ENCODE measurements at regions not wholly inside any gene's neighbourhood (a gene's known extent, or its start where the extent isn't known, plus 50 kb on each side); places are given as distances from the start of the nearest gene placed in this dataset.

DNA sequence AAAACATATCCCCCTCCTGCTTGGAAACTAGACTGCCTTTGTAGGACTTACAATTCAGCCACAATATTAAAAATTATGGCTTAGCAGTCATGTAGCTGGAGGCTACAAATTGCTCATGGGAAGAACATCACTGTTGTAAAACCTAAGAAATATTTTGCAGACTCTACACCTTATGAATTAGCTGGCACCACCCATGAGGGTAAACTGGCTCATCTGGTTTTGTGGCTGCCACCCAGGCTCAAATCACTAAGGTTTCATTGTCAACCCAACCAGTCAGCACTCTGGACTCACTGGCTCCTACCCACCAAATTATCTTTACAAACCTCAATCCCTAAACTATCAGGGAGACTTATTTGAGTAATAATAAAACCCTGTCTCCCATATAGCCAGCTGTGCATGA is 100.7 kb upstream of the OLFM3 start:
- Mint-ChIP-seq H3K4me3 (no peak overlapping the region), H3K27me3 (ENCODE audit: insufficient read depth) (no peaks in the 10 kb centered on the region), H3K27ac (no peak overlapping the region), H3K4me1 (ENCODE audit: low read depth) (no peaks in the 10 kb centered on the region), H3K36me3 (ENCODE audit: low read depth) (no peaks in the 10 kb centered on the region), H3K9me3 (peaks cover 30% of the 10 kb centered on the region)
- TF ChIP-seq, protein P1, sequence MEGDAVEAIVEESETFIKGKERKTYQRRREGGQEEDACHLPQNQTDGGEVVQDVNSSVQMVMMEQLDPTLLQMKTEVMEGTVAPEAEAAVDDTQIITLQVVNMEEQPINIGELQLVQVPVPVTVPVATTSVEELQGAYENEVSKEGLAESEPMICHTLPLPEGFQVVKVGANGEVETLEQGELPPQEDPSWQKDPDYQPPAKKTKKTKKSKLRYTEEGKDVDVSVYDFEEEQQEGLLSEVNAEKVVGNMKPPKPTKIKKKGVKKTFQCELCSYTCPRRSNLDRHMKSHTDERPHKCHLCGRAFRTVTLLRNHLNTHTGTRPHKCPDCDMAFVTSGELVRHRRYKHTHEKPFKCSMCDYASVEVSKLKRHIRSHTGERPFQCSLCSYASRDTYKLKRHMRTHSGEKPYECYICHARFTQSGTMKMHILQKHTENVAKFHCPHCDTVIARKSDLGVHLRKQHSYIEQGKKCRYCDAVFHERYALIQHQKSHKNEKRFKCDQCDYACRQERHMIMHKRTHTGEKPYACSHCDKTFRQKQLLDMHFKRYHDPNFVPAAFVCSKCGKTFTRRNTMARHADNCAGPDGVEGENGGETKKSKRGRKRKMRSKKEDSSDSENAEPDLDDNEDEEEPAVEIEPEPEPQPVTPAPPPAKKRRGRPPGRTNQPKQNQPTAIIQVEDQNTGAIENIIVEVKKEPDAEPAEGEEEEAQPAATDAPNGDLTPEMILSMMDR (IDR thresholded peaks at IDR 0.05), result no peak
- no peak for DNase-seq

DNA sequence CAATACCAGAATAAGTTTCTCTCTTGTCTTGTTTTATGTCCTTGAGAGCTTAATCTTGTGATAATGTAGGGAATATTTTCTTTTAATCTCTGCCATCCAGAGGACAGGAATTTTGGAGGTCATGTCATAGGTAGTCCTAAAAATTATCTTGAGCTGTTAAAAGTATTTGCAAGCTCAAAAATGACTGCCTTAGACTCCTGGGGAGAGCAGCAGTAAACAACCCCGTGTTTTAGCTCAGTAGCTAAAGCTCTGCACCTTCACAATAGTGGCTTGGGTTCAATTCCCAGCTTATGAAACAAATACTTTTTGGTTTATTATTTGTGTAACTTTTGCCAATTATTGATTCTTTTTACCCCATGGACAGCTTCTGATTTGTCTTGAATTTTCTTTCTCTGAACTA is 99.4 kb upstream of the OLFM3 start:
- TF ChIP-seq, protein P1 (IDR thresholded peaks at IDR 0.05), result no peak
- H3K36me3 Mint-ChIP-seq (ENCODE audit: low read depth), result no peaks in the 10 kb centered on the region
- peaks cover 27% of the 10 kb centered on the region for H3K9me3 Mint-ChIP-seq
- no peaks in the 10 kb centered on the region for H3K4me1 Mint-ChIP-seq (ENCODE audit: low read depth)
- no peaks in the 10 kb centered on the region for H3K27me3 Mint-ChIP-seq (ENCODE audit: insufficient read depth)
- no peak overlapping the region for H3K27ac Mint-ChIP-seq
- no peak overlapping the region for H3K4me3 Mint-ChIP-seq
- no peak for DNase-seq

DNA sequence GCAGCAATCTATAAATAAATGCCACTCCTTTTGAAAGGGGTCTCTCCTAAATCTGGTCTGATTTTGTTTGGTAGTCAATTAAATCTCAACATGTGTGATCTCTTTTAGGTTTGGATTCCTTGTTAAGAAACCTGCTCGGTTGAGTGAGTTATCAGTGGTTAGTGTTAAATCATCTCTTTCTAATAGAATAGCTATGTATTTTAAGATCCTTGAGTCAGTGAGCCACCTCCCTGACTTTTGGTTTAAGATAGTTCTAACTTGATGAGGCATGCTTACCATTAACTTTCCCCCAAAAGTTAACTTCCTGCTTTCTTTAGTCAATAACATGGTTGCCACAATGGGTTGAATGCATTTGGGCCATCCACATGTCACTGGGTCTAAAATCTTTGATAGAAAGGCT is 93.1 kb upstream of the OLFM3 start:
- TF ChIP-seq, protein P1 (IDR thresholded peaks at IDR 0.05), result no peak
- Mint-ChIP-seq H3K27ac (no peak overlapping the region), H3K36me3 (ENCODE audit: low read depth) (0 out of 2 replicates have a peak, but pooled peaks cover 5% of the 10 kb centered on the region), H3K4me3 (no peak overlapping the region), H3K27me3 (ENCODE audit: insufficient read depth) (no peaks in the 10 kb centered on the region), H3K4me1 (ENCODE audit: low read depth) (no peaks in the 10 kb centered on the region), H3K9me3 (peaks cover 14% of the 10 kb centered on the region; the same call in 1 of the 2 replicates)
- DNase-seq, result no peak

DNA sequence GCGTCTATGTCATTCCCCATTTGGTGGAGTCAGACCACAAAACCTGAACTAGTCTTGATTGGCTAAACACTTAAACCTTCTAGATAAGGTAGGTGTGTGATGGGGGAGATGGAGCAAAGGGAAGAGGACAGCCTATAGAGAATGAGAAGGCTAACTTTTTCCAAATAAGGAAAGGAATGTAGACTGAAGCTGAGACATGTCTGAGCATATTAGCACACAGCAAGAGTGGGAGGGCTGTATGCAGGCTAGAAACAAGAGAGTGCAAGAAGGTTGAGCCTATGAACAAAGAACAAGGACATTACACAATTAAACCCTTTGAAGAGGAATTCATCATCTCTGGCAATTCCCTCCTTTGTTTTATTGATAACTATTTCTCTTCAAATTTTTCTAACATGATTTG is 89.2 kb upstream of the OLFM3 start:
- peaks cover 18% of the 10 kb centered on the region; the same call in 1 of the 2 replicates for H3K9me3 Mint-ChIP-seq
- no peak overlapping the region for H3K27ac Mint-ChIP-seq
- H3K4me1 Mint-ChIP-seq (ENCODE audit: low read depth), result no peaks in the 10 kb centered on the region
- no peak overlapping the region for H3K4me3 Mint-ChIP-seq
- TF ChIP-seq, protein P1 (IDR thresholded peaks at IDR 0.05), result no peak
- DNase-seq, result no peak
- H3K27me3 Mint-ChIP-seq (ENCODE audit: insufficient read depth), result no peaks in the 10 kb centered on the region
- H3K36me3 Mint-ChIP-seq (ENCODE audit: low read depth), result 0 out of 2 replicates have a peak, but pooled peaks cover 5% of the 10 kb centered on the region

DNA sequence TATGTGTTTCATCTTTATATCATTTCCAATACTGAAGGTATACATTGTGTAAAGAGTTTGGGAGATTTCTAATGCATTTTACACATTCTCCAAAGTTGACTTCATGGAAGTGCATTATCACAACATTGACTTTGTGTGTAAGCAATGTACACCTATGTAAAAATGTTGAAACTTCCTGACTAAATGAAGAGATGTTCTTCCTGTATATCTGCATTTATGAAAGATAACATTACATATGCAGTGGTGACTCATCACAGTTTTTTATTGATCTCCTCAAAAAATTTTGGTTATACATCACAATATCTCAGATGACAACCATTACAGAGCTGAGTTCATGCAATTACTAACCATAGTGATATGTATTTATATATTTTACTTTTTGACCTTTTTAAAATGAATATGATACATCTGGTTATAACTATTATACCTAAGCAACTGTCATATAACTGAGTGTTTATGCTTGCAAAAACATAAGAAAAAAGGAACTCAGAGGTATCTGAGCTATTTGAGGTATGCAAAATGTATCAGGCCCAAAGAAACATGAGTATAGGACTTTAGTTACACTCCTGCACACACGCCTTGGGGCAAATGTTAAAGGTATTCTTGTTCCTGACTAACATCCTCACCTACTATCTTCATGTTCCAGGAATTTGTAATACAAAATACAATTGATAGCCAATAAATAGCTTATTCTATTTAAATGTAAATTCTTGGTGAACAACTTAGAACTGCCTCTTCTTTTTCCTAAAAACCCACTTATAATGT is 88.2 kb upstream of the OLFM3 start:
- Mint-ChIP-seq H3K27ac (no peak overlapping the region), H3K4me3 (no peak overlapping the region), H3K36me3 (ENCODE audit: low read depth) (0 out of 2 replicates have a peak, but pooled peaks cover 5% of the 10 kb centered on the region), H3K9me3 (peaks cover 14% of the 10 kb centered on the region; the same call in 1 of the 2 replicates), H3K4me1 (ENCODE audit: low read depth) (no peaks in the 10 kb centered on the region), H3K27me3 (ENCODE audit: insufficient read depth) (no peaks in the 10 kb centered on the region)
- TF ChIP-seq, protein P1 (IDR thresholded peaks at IDR 0.05), result no peak
- DNase-seq, result no peak
